ENCODE measurements at regions not wholly inside any gene's neighbourhood (a gene's known extent, or its start where the extent isn't known, plus 50 kb on each side); places are given as distances from the start of the nearest gene placed in this dataset.

GRCh38 chr18:60870261-60871153 is 462.7 kb upstream of the CDH20 start:
- no peak overlapping the region for H2BK15ac ChIP-seq (ENCODE audit: low read depth, low read length)
- no peaks in the 10 kb centered on the region for H4K20me1 ChIP-seq (ENCODE audit: insufficient read depth, low read length)
- no peaks in the 10 kb centered on the region for H3K4me1 ChIP-seq (ENCODE audit: control insufficient read depth, insufficient read depth, low read length)
- no peaks in the 10 kb centered on the region for H3K36me3 ChIP-seq (ENCODE audit: control insufficient read depth, insufficient read depth, low read length)
- H3K4ac ChIP-seq (ENCODE audit: low read depth, low read length): no peak overlapping the region
- H3K9me3 ChIP-seq (ENCODE audit: control insufficient read depth, insufficient read depth, low read length): peaks cover 6% of the 10 kb centered on the region; the same call in 1 of the 2 replicates
- no peaks in the 10 kb centered on the region for H3K79me1 ChIP-seq (ENCODE audit: low read depth in 1 of 2, low read length in 2 of 2)
- DNase-seq (no peak), ATAC-seq (ENCODE audit: low read depth) (no peak)
- H3K27me3 ChIP-seq (ENCODE audit: control insufficient read depth, insufficient read depth, low read length): no peaks in the 10 kb centered on the region
- H3K4me3 ChIP-seq (ENCODE audit: insufficient read depth, low read depth, low read length): no peak overlapping the region
- H2AK5ac ChIP-seq (ENCODE audit: low read depth, low read length): no peak overlapping the region
- H3K56ac ChIP-seq (ENCODE audit: extremely low read depth, insufficient read depth, low read length): no peak overlapping the region
- H4K8ac ChIP-seq (ENCODE audit: low read depth in 2 of 2, low read length in 2 of 2): no peak overlapping the region
- ChIA-PET POLR2A (ENCODE audit: unreplicated experiment) (no interaction called here), CTCF (no interaction called here)
- no peak overlapping the region for H3K4me2 ChIP-seq (ENCODE audit: low read depth, low read length)
- H3K23ac ChIP-seq (ENCODE audit: low read depth, low read length): no peak overlapping the region
- no peak overlapping the region for H3K14ac ChIP-seq (replicated peaks; ENCODE audit: low read depth, low read length)
- no peak for TF ChIP-seq MXI1 (IDR thresholded peaks at IDR 0.05; ENCODE audit: borderline replicate concordance, low read depth, low read length)
- TF ChIP-seq RFX5 (IDR thresholded peaks at IDR 0.05; ENCODE audit: low read depth, low read length): no peak
- TF ChIP-seq NFE2L2 (IDR thresholded peaks at IDR 0.05; ENCODE audit: low read depth, low read length): no peak
- TF ChIP-seq CEBPB (IDR thresholded peaks at IDR 0.05; ENCODE audit: low read depth, low read length): no peak
- TF ChIP-seq RCOR1 (IDR thresholded peaks at IDR 0.05; ENCODE audit: insufficient replicate concordance, low read length): no peak
- no peak for TF ChIP-seq SMC3 (IDR thresholded peaks at IDR 0.05; ENCODE audit: low read depth, low read length)
- TF ChIP-seq FOS (IDR thresholded peaks at IDR 0.05; ENCODE audit: low read depth, low read length): no peak
- TF ChIP-seq, protein P1, sequence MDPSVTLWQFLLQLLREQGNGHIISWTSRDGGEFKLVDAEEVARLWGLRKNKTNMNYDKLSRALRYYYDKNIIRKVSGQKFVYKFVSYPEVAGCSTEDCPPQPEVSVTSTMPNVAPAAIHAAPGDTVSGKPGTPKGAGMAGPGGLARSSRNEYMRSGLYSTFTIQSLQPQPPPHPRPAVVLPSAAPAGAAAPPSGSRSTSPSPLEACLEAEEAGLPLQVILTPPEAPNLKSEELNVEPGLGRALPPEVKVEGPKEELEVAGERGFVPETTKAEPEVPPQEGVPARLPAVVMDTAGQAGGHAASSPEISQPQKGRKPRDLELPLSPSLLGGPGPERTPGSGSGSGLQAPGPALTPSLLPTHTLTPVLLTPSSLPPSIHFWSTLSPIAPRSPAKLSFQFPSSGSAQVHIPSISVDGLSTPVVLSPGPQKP (IDR thresholded peaks at IDR 0.05; ENCODE audit: borderline replicate concordance, low read depth, low read length): no peak
- no peak for TF ChIP-seq POLR2A (IDR thresholded peaks at IDR 0.05; ENCODE audit: low read depth, low read length)
- no peak for TF ChIP-seq RAD21 (IDR thresholded peaks at IDR 0.05; ENCODE audit: low read length)
- TF ChIP-seq CTCF (conservative IDR thresholded peaks at IDR 0.05; ENCODE audit: low read depth, low read length): no peak
- no peak for TF ChIP-seq MAFK (IDR thresholded peaks at IDR 0.05; ENCODE audit: low read depth, low read length)
- TF ChIP-seq MAZ (IDR thresholded peaks at IDR 0.05; ENCODE audit: borderline replicate concordance, low read depth, low read length): no peak
- no peak for TF ChIP-seq BHLHE40 (IDR thresholded peaks at IDR 0.05; ENCODE audit: low read depth, low read length)
- TF ChIP-seq, protein P2, sequence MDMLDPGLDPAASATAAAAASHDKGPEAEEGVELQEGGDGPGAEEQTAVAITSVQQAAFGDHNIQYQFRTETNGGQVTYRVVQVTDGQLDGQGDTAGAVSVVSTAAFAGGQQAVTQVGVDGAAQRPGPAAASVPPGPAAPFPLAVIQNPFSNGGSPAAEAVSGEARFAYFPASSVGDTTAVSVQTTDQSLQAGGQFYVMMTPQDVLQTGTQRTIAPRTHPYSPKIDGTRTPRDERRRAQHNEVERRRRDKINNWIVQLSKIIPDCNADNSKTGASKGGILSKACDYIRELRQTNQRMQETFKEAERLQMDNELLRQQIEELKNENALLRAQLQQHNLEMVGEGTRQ (IDR thresholded peaks at IDR 0.05; ENCODE audit: low read depth, low read length): no peak
- no peak for TF ChIP-seq CHD1 (IDR thresholded peaks at IDR 0.05; ENCODE audit: low read depth, low read length)
- H2BK20ac ChIP-seq (ENCODE audit: low read depth, low read length): no peak overlapping the region
- H2BK5ac ChIP-seq (ENCODE audit: low read depth, low read length, poor library complexity, severe bottlenecking): no peak overlapping the region
- no TSS peak for BruUV-seq (replicated peaks)
- no CpG with 5 or more reads among the region's 2 CpGs for WGBS, 2 experiments (ENCODE audit: extremely low coverage in 2 of 2, insufficient read length in 1 of 2)
- no peak overlapping the region for H4K5ac ChIP-seq (ENCODE audit: low read depth, low read length)
- H4K91ac ChIP-seq (ENCODE audit: insufficient read depth, low read depth, low read length): no peak overlapping the region
- no peak overlapping the region for H2AFZ ChIP-seq (replicated peaks; ENCODE audit: low read length, poor library complexity)
- intact Hi-C loops (cut with micrococcal nuclease) (no loop called here), dilution Hi-C loops (cut with HindIII; ENCODE audit: low sequenced_read_pairs, unreplicated experiment) (no loop called here), in situ Hi-C loops (cut with MboI; ENCODE audit: low sequenced_read_pairs) (no loop called here)
- no peak overlapping the region for H3K9ac ChIP-seq (ENCODE audit: low read depth, low read length)
- H2BK120ac ChIP-seq (ENCODE audit: low read depth, low read length): no peak overlapping the region
- no peaks in the 10 kb centered on the region for H3K9me1 ChIP-seq (ENCODE audit: insufficient read depth, low read length)
- H3K18ac ChIP-seq (ENCODE audit: low read depth, low read length): no peak overlapping the region
- no peak overlapping the region for H2AK9ac ChIP-seq (replicated peaks; ENCODE audit: low read depth, low read length, poor library complexity)
- no peak overlapping the region for H3K27ac ChIP-seq (ENCODE audit: insufficient read depth, low read length)

Data from IMR-90 (cell line).